ENCODE measurements at regions not wholly inside any gene's neighbourhood (a gene's known extent, or its start where the extent isn't known, plus 50 kb on each side); places are given as distances from the start of the nearest gene placed in this dataset.

DNA sequence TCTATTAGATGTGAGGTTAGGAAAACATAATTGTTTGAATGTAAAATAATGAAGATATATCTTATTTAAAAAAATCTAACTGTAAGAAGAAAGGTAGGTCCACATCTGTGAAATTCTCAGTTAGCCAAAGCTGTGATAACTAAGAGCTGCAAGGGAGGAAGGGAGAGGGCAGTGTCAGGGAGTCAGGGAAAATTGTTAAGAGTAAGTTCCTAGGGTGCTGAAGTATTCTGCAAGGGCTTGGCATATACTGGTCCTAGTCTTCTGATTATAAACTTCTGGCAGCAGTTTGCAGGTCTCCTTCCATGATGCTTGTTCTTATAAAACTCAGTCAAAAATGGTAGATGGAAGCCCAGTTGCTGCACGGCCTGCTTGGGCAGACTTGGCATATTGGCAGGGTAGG lies 233.2 kb downstream of the NMUR2 start:
- Histone ChIP-seq H3K9me3 (ENCODE audit: control insufficient read depth in 1 of 2, insufficient read depth in 1 of 2, low read depth in 1 of 2, low read length in 2 of 2) (no peaks in the 10 kb centered on the region), H3K4me1 (ENCODE audit: control insufficient read depth in 1 of 2, insufficient read depth in 2 of 2, low read length in 2 of 2) (no peaks in the 10 kb centered on the region), H2AFZ (ENCODE audit: low read depth, low read length, poor library complexity, severe bottlenecking) (no peak overlapping the region), H3K4me2 (ENCODE audit: low read length) (no peak overlapping the region), H3K36me3 (ENCODE audit: control insufficient read depth in 1 of 2, insufficient read depth in 2 of 2, low read length in 2 of 2) (no peaks in the 10 kb centered on the region), H3K27me3 (ENCODE audit: insufficient read depth, low read length) (peaks cover 5% of the 10 kb centered on the region; the same call in 1 of the 2 replicates), H3K9me2 (ENCODE audit: insufficient read depth) (no peaks in the 10 kb centered on the region), H3K79me2 (ENCODE audit: insufficient read depth, low read length) (no peaks in the 10 kb centered on the region), H3K27ac (ENCODE audit: low read depth, low read length) (no peak overlapping the region), H3K9ac (ENCODE audit: low read length) (no peak overlapping the region), H4K20me1 (ENCODE audit: insufficient read depth) (no peaks in the 10 kb centered on the region), H3K4me3 (replicated peaks in 1 of 2; ENCODE audit: low read depth in 1 of 2, low read length in 2 of 2) (no peak overlapping the region)
- no peak for ATAC-seq
- ChIA-PET CTCF (no interaction called here), RAD21 (ENCODE audit: low non-redundant PET in 1 of 2, low total read pairs in 2 of 2, uncharacterized antibody in 2 of 2, unreplicated experiment in 2 of 2) (no interaction called here), POLR2A (no interaction called here)
- no TSS peak for BruUV-seq (replicated peaks)
- intact Hi-C loops (cut with micrococcal nuclease), result no loop called here
- no peak for DNase-seq (ENCODE audit: low read depth, low spot score)
- TF ChIP-seq ELF1 (IDR thresholded peaks at IDR 0.05; ENCODE audit: borderline replicate concordance, low read depth) (no peak), SRF (IDR thresholded peaks at IDR 0.05; ENCODE audit: low read depth) (no peak), RAD21 (IDR thresholded peaks at IDR 0.05; ENCODE audit: low read depth) (no peak), POLR2A (IDR thresholded peaks at IDR 0.05; ENCODE audit: borderline replicate concordance, extremely low read depth, insufficient read depth, insufficient read length) (no peak), JUND (IDR thresholded peaks at IDR 0.05) (no peak), YY1 (IDR thresholded peaks at IDR 0.05; ENCODE audit: extremely low read depth, insufficient replicate concordance, low read depth, low read length) (no peak), FOSL1 (IDR thresholded peaks at IDR 0.05; ENCODE audit: low read depth) (no peak), TCF7L2 (IDR thresholded peaks at IDR 0.05; ENCODE audit: borderline replicate concordance, extremely low read depth, insufficient read depth, insufficient read length) (no peak), CBX3 (IDR thresholded peaks at IDR 0.05; ENCODE audit: low read depth) (no peak), POLR2AphosphoS5 (IDR thresholded peaks at IDR 0.05; ENCODE audit: low read depth, low read length) (no peak), ZFX (IDR thresholded peaks at IDR 0.05) (no peak), EGR1 (IDR thresholded peaks at IDR 0.05; ENCODE audit: low read depth) (no peak), EZH2 (IDR thresholded peaks at IDR 0.05) (no peak), SIN3A (IDR thresholded peaks at IDR 0.05; ENCODE audit: low read depth) (no peak)
- TF ChIP-seq, protein P1, sequence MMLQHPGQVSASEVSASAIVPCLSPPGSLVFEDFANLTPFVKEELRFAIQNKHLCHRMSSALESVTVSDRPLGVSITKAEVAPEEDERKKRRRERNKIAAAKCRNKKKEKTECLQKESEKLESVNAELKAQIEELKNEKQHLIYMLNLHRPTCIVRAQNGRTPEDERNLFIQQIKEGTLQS (IDR thresholded peaks at IDR 0.05), result no peak
- TF ChIP-seq, protein P2, sequence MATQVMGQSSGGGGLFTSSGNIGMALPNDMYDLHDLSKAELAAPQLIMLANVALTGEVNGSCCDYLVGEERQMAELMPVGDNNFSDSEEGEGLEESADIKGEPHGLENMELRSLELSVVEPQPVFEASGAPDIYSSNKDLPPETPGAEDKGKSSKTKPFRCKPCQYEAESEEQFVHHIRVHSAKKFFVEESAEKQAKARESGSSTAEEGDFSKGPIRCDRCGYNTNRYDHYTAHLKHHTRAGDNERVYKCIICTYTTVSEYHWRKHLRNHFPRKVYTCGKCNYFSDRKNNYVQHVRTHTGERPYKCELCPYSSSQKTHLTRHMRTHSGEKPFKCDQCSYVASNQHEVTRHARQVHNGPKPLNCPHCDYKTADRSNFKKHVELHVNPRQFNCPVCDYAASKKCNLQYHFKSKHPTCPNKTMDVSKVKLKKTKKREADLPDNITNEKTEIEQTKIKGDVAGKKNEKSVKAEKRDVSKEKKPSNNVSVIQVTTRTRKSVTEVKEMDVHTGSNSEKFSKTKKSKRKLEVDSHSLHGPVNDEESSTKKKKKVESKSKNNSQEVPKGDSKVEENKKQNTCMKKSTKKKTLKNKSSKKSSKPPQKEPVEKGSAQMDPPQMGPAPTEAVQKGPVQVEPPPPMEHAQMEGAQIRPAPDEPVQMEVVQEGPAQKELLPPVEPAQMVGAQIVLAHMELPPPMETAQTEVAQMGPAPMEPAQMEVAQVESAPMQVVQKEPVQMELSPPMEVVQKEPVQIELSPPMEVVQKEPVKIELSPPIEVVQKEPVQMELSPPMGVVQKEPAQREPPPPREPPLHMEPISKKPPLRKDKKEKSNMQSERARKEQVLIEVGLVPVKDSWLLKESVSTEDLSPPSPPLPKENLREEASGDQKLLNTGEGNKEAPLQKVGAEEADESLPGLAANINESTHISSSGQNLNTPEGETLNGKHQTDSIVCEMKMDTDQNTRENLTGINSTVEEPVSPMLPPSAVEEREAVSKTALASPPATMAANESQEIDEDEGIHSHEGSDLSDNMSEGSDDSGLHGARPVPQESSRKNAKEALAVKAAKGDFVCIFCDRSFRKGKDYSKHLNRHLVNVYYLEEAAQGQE (IDR thresholded peaks at IDR 0.05; ENCODE audit: low read depth), result no peak
- TF ChIP-seq, protein P3, sequence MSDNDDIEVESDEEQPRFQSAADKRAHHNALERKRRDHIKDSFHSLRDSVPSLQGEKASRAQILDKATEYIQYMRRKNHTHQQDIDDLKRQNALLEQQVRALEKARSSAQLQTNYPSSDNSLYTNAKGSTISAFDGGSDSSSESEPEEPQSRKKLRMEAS (IDR thresholded peaks at IDR 0.05), result no peak
- TF ChIP-seq, protein P4, sequence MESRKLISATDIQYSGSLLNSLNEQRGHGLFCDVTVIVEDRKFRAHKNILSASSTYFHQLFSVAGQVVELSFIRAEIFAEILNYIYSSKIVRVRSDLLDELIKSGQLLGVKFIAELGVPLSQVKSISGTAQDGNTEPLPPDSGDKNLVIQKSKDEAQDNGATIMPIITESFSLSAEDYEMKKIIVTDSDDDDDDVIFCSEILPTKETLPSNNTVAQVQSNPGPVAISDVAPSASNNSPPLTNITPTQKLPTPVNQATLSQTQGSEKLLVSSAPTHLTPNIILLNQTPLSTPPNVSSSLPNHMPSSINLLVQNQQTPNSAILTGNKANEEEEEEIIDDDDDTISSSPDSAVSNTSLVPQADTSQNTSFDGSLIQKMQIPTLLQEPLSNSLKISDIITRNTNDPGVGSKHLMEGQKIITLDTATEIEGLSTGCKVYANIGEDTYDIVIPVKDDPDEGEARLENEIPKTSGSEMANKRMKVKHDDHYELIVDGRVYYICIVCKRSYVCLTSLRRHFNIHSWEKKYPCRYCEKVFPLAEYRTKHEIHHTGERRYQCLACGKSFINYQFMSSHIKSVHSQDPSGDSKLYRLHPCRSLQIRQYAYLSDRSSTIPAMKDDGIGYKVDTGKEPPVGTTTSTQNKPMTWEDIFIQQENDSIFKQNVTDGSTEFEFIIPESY (IDR thresholded peaks at IDR 0.05; ENCODE audit: extremely low read depth, insufficient replicate concordance, low read length), result no peak

Measured in HCT116 (cell line).